CD4-positive, alpha-beta T cell (primary cell): ENCODE measurements at regions not wholly inside any gene's neighbourhood (a gene's known extent, or its start where the extent isn't known, plus 50 kb on each side); places are given as distances from the start of the nearest gene placed in this dataset.

Experiments used
- ATAC-seq: fragments of 200-7000 bp; cut with Tn5 transposase; one replicate; pipeline ENCODE4 v1.10.0; 2022; ENCODE audit warnings: mild to moderate bottlenecking; ENCODE audit not compliant: poor library complexity
- CTCF ChIA-PET: fragments of 350-600 bp; sonication (Branson Sonifier 250); formaldehyde crosslinking; loops from one replicate; lab custom pipeline; 2021; ENCODE audit warnings: antibody characterized with exemption, inconsistent platforms; lab: Charles Lee
- POLR2A ChIA-PET: fragments of 350-600 bp; sonication (Branson Sonifier 250); formaldehyde crosslinking; loops from one replicate; lab custom pipeline; 2021; ENCODE audit warnings: antibody characterized with exemption, inconsistent platforms; lab: Charles Lee
- DNase-seq, 14 experiments: peaks; one replicate each; pipeline ENCODE4 v3.0.0-alpha.2; 2013 to 2020; ENCODE audit warnings: mixed read lengths in 2 of 14
- H3K27ac ChIP-seq, 2 donors: one replicate each; pipeline versions ENCODE4 v1.5.1 to v1.7.0; 2013; ENCODE audit warnings: low read length in 2 of 2, low read depth in 1 of 2, mild to moderate bottlenecking in 1 of 2
- H3K27me3 ChIP-seq, 2 experiments: 1 replicate in 1 of 2; 2 replicates in 1 of 2; pipeline versions ENCODE4 v1.6.1 to v1.7.0; 2013; ENCODE audit warnings: low read length in 2 of 2, control low read depth in 1 of 2, mild to moderate bottlenecking in 1 of 2, moderate library complexity in 1 of 2; ENCODE audit not compliant: insufficient read depth in 2 of 2, control insufficient read depth in 1 of 2
- H3K36me3 ChIP-seq: one replicate; pipeline ENCODE4 v1.6.1; 2013; ENCODE audit warnings: low read length, control low read depth; ENCODE audit not compliant: insufficient read depth
- H3K4me1 ChIP-seq: one replicate; pipeline ENCODE4 v1.6.1; 2013; ENCODE audit warnings: low read length, control low read depth; ENCODE audit not compliant: insufficient read depth
- H3K4me3 ChIP-seq: one replicate; pipeline ENCODE4 v1.5.1; 2013; ENCODE audit warnings: mild to moderate bottlenecking, low read length, moderate library complexity
- H3K9me3 ChIP-seq, 2 experiments: 1 replicate in 1 of 2; 2 replicates in 1 of 2; pipeline versions ENCODE4 v1.6.1 to v1.7.0; 2013; ENCODE audit warnings: low read length in 2 of 2, mild to moderate bottlenecking in 2 of 2, control low read depth in 1 of 2, moderate library complexity in 1 of 2; ENCODE audit not compliant: control insufficient read depth in 1 of 2, insufficient read depth in 1 of 2
- H3K27ac Mint-ChIP-seq: one replicate; pipeline ENCODE4 v1.8.0; 2020; ENCODE audit warnings: mixed read lengths
- H3K27me3 Mint-ChIP-seq: one replicate; pipeline ENCODE4 v1.8.0; 2021; ENCODE audit warnings: mixed read lengths
- H3K36me3 Mint-ChIP-seq: one replicate; pipeline ENCODE4 v1.8.0; 2021; ENCODE audit warnings: low read depth, mixed read lengths
- H3K4me1 Mint-ChIP-seq: one replicate; pipeline ENCODE4 v1.8.0; 2021; ENCODE audit warnings: low read depth, mixed read lengths
- H3K4me3 Mint-ChIP-seq: one replicate; pipeline ENCODE4 v1.8.0; 2020; ENCODE audit warnings: mild to moderate bottlenecking, mixed read lengths
- H3K9me3 Mint-ChIP-seq: one replicate; pipeline ENCODE4 v1.8.0; 2020; ENCODE audit warnings: mixed read lengths
- intact Hi-C, 2 experiments: fragments of 100-400 bp; cut with DNase I in 1 of 2; cut with micrococcal nuclease in 1 of 2; formaldehyde crosslinking; loops; one replicate each; pipeline versions ENCODE4 v1.15.1 to v1.9.0; 2023 to 2025; cut with DNase I, micrococcal nuclease
- TF ChIP-seq, protein P1 (sequence below): fragments of 200-600 bp; IDR thresholded peaks from one replicate; pipeline ENCODE4 v1.8.0; 2022; ENCODE audit warnings: antibody characterized with exemption, mild to moderate bottlenecking

- H3K27me3 Mint-ChIP-seq = peaks cover 25% of the 10 kb centered on the region
- POLR2A ChIA-PET = no interaction called here
- H3K4me1 ChIP-seq = no peaks in the 10 kb centered on the region
- no peak for ATAC-seq
- H3K4me3 Mint-ChIP-seq = no peak overlapping the region
- H3K4me1 Mint-ChIP-seq = no peaks in the 10 kb centered on the region
- no peaks in the 10 kb centered on the region for H3K36me3 Mint-ChIP-seq
- no peak overlapping the region for H3K4me3 ChIP-seq
- peak in 1 of 14 experiments; percentile 20 for DNase-seq
- H3K36me3 ChIP-seq = no peaks in the 10 kb centered on the region
- no peaks in the 10 kb centered on the region for H3K9me3 Mint-ChIP-seq
- H3K27ac ChIP-seq = no peak overlapping the region
- H3K27ac Mint-ChIP-seq = no peak overlapping the region
- TF ChIP-seq, protein P1, sequence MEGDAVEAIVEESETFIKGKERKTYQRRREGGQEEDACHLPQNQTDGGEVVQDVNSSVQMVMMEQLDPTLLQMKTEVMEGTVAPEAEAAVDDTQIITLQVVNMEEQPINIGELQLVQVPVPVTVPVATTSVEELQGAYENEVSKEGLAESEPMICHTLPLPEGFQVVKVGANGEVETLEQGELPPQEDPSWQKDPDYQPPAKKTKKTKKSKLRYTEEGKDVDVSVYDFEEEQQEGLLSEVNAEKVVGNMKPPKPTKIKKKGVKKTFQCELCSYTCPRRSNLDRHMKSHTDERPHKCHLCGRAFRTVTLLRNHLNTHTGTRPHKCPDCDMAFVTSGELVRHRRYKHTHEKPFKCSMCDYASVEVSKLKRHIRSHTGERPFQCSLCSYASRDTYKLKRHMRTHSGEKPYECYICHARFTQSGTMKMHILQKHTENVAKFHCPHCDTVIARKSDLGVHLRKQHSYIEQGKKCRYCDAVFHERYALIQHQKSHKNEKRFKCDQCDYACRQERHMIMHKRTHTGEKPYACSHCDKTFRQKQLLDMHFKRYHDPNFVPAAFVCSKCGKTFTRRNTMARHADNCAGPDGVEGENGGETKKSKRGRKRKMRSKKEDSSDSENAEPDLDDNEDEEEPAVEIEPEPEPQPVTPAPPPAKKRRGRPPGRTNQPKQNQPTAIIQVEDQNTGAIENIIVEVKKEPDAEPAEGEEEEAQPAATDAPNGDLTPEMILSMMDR = no peak
- CTCF ChIA-PET = no interaction called here
- intact Hi-C loops = no loop called here
- H3K9me3 ChIP-seq = no peaks in the 10 kb centered on the region
- no peaks in the 10 kb centered on the region for H3K27me3 ChIP-seq
These were observed 179.0 kb upstream of the CST7 start for GRCh38 chr20:24769878-24770627.

DNA sequence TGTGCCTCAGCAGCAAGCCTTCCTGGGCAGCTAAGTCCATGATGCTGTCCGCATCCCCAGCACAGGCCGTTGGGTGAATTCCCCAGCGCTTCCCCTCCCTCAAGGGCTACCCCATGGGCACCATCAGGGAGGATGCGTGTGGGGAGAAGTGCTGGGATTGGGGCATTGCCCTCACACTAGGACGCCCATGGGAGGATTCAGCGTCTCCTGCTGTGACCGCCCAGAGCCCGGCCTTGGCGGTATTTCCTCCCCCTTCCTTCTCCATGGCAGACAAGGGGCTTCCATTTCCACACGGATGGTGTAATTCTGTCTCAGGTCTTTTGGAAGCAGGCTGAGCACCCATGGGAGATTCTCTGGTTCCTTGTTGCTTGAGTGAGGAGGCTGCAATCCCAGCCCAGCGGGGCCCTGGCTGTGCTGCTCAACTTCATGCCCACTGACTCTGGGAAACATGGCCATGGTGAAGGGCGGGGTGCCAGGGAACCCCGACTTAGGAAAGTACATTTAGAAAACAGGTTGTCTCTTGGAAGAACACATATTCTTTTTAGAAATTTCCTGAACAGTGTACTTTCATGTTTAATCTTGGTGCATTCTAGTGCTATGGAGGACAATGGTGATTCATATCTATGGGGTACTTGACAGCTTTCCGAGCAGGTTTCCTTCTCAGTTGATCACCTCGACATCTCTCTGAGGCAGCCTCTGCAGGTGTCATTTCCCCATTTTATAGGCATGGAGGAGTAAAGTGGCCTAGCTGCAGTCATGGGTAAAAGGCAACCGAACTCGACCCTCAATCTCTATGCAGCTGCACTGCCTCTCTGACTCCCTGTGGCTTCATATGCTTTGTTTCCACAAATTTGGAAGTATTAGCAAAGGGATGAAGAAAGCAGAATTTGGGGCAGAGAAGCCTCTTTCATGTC lies 178.2 kb upstream of the CST7 start:
- Histone ChIP-seq H3K27ac (no peak overlapping the region), H3K36me3 (no peaks in the 10 kb centered on the region), H3K27me3 (no peaks in the 10 kb centered on the region), H3K4me1 (no peaks in the 10 kb centered on the region), H3K9me3 (no peaks in the 10 kb centered on the region), H3K4me3 (no peak overlapping the region)
- intact Hi-C loops = no loop called here
- no peak overlapping the region for H3K27ac Mint-ChIP-seq
- ChIA-PET CTCF (no interaction called here), POLR2A (no interaction called here)
- peaks cover 25% of the 10 kb centered on the region for H3K27me3 Mint-ChIP-seq
- H3K4me3 Mint-ChIP-seq = no peak overlapping the region
- DNase-seq (peak in 1 of 14 experiments; percentile 20), ATAC-seq (no peak)
- TF ChIP-seq, protein P1 = no peak
- peaks cover 3% of the 10 kb centered on the region for H3K9me3 Mint-ChIP-seq
- H3K36me3 Mint-ChIP-seq = no peaks in the 10 kb centered on the region
- H3K4me1 Mint-ChIP-seq = no peaks in the 10 kb centered on the region

DNA sequence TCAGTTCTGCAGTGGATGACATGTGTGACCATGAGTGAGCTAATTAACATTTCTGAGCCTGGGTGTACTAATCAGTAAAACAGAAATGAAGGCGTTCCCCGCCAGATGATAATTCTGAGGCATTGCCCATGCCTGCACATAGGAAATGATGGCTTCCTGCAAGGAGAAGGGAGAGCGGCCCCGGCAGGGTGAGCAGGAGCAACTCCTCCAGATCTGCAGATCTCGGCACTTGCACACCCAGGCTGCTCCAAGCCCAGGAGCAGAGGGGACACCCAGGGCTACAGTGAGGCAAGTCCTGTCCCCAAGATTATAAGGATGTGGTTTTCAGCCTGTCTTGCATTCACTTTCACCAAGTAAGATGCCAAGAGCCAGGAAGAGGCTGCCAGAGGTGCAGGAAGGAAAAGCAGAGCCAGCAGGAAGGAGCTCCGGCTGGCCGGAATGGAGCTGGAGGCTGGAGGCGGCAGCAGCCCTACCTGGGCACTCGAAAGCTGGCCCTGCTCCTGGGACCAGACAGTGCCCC lies 177.5 kb upstream of the CST7 start:
- TF ChIP-seq, protein P1 = no peak
- H3K27me3 ChIP-seq = no peaks in the 10 kb centered on the region
- Mint-ChIP-seq H3K27ac (no peak overlapping the region), H3K4me1 (no peaks in the 10 kb centered on the region), H3K9me3 (peaks cover 3% of the 10 kb centered on the region), H3K36me3 (no peaks in the 10 kb centered on the region), H3K27me3 (peaks cover 30% of the 10 kb centered on the region), H3K4me3 (no peak overlapping the region)
- ChIA-PET POLR2A (no interaction called here), CTCF (no interaction called here)
- intact Hi-C loops = no loop called here
- H3K9me3 ChIP-seq = peaks cover 0 to 2% of the 10 kb centered on the region in 2 experiments
- H3K27ac ChIP-seq = no peak overlapping the region
- H3K4me3 ChIP-seq = no peak overlapping the region
- H3K36me3 ChIP-seq = no peaks in the 10 kb centered on the region
- DNase-seq = peak in 1 of 14 experiments; percentile 22
- no peaks in the 10 kb centered on the region for H3K4me1 ChIP-seq
- no peak for ATAC-seq
